Gastrocnemius medialis (tissue), 4 donors: ENCODE measurements at regions not wholly inside any gene's neighbourhood (a gene's known extent, or its start where the extent isn't known, plus 50 kb on each side); places are given as distances from the start of the nearest gene placed in this dataset.

ENCODE experiments used
- ATAC-seq, 2 donors: fragments of 150-250 bp; one replicate each; pipeline ENCODE4 v1.9.1; 2016
- DNase-seq, 2 donors: peaks; one replicate each; pipeline ENCODE4 v3.0.0-alpha.2; 2019
- H3K27ac ChIP-seq, 4 donors: fragments of 200-600 bp; sonication (generic); 1 replicate in 1 of 4; 2 replicates in 3 of 4; pipeline ENCODE4 v1.5.1; 2016 to 2018; ENCODE audit warnings: mild to moderate bottlenecking in 2 of 4, moderate library complexity in 1 of 4
- H3K27me3 ChIP-seq, 3 donors: fragments of 200-600 bp; sonication (generic) in 2 of 3; 1 replicate in 1 of 3; 2 replicates in 2 of 3; pipeline versions ENCODE4 v1.5.1 to v1.6.0; 2016 to 2019; ENCODE audit warnings: mild to moderate bottlenecking in 1 of 3, moderate library complexity in 1 of 3
- H3K36me3 ChIP-seq, 2 donors: fragments of 200-600 bp; sonication (generic) in 1 of 2; one replicate each; pipeline ENCODE4 v1.5.1; 2017 to 2018
- H3K4me1 ChIP-seq, 2 donors: fragments of 200-600 bp; sonication (generic) in 1 of 2; one replicate each; pipeline ENCODE4 v1.5.1; 2016 to 2017; ENCODE audit warnings: mild to moderate bottlenecking in 2 of 2
- H3K4me3 ChIP-seq, 4 donors: fragments of 200-600 bp; sonication (generic) in 3 of 4; 1 replicate in 1 of 4; 2 replicates in 3 of 4; pipeline ENCODE4 v1.5.1; 2016 to 2019; ENCODE audit warnings: mild to moderate bottlenecking in 2 of 4
- H3K9me3 ChIP-seq, 3 donors: fragments of 200-600 bp; sonication (generic) in 2 of 3; 1 replicate in 1 of 3; 2 replicates in 2 of 3; pipeline ENCODE4 v1.5.1; 2016 to 2019
- POLR2A ChIP-seq, 2 donors: fragments of 450-650 bp; IDR thresholded peaks; one replicate each; pipeline ENCODE4 v1.6.1; 2017; ENCODE audit warnings: antibody characterized with exemption in 2 of 2, mild to moderate bottlenecking in 2 of 2, moderate library complexity in 2 of 2
- in situ Hi-C, 4 donors: fragments of 200-750 bp; cut with MboI; loops; one replicate each; pipeline versions ENCODE4 v1.15.0 to v1.8.0; 2017; ENCODE audit warnings: low sequenced_read_pairs in 4 of 4
- intact Hi-C: fragments of 100-400 bp; cut with DNase I; formaldehyde crosslinking; loops from one replicate; pipeline ENCODE4 v1.15.1; 2023; ENCODE audit warnings: low total_unique reads
- TF ChIP-seq, protein P1 (sequence below), 5 experiments: fragments of 450-650 bp in 3 of 5; fragments of 200-600 bp in 2 of 5; sonication (generic) in 2 of 5; IDR thresholded peaks in 4 of 5; conservative IDR thresholded peaks in 1 of 5; 1 replicate in 4 of 5; 2 replicates in 1 of 5; pipeline ENCODE4 v1.5.1; 2016 to 2019; ENCODE audit warnings: antibody characterized with exemption in 5 of 5, mild to moderate bottlenecking in 3 of 5, moderate library complexity in 3 of 5

DNA sequence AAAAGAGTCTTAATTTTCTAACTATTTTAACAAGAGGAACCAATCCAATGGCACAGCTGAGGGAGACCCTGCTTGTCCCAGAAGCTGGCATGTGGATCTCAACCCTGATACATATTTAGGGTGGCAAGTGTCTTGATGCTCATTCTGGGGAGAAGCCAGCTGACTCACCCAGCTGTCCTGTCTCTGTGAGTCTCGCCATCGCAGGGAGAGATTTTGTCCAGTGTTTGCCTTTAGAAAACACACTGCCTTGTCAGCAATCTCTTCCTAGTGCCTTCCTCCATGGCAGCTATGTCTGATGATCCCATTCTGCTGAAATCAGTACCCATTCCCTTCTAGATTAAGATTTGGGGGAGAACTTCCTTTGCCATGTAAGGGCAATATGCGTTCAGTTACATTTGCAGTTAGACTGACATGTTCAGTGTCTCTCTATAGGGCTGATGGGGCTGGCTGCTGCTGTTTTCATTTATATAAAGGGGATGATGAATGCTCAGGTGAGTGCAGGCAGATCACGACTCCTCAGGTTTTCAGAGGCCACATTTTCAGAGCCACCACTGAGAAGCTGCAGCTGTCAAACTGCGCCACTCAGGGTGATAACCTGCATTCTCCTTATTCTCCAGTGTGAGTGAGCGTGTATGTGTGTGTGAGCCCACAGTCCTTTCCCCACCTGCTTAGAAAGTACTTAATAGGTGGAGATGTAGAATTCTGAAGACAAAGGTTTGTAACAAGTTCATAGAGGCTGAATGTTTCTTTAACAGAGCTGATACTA is 217.0 kb downstream of the GAS1 start:
- intact Hi-C loops (loop anchor here (5.0 kb wide), 1 partner anchor 183 kb away; no protein-coding TSS in a partner anchor), in situ Hi-C loops (loop anchor here in 1 of 4 donors (25.0 kb wide), 2 partner anchors 93 to 243 kb away; no protein-coding TSS in a partner anchor)
- DNase-seq (no peak), ATAC-seq (no peak)
- H3K4me3 ChIP-seq = no peak overlapping the region
- H3K27ac ChIP-seq = no peak overlapping the region
- H3K27me3 ChIP-seq = peaks cover 0 to 2% (median 0%) of the 10 kb centered on the region in 3 donors
- no peaks in the 10 kb centered on the region for H3K36me3 ChIP-seq
- no peak for TF ChIP-seq POLR2A (IDR thresholded peaks at IDR 0.05)
- TF ChIP-seq, protein P1, sequence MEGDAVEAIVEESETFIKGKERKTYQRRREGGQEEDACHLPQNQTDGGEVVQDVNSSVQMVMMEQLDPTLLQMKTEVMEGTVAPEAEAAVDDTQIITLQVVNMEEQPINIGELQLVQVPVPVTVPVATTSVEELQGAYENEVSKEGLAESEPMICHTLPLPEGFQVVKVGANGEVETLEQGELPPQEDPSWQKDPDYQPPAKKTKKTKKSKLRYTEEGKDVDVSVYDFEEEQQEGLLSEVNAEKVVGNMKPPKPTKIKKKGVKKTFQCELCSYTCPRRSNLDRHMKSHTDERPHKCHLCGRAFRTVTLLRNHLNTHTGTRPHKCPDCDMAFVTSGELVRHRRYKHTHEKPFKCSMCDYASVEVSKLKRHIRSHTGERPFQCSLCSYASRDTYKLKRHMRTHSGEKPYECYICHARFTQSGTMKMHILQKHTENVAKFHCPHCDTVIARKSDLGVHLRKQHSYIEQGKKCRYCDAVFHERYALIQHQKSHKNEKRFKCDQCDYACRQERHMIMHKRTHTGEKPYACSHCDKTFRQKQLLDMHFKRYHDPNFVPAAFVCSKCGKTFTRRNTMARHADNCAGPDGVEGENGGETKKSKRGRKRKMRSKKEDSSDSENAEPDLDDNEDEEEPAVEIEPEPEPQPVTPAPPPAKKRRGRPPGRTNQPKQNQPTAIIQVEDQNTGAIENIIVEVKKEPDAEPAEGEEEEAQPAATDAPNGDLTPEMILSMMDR (IDR thresholded peaks at IDR 0.05 in 4 of 5, conservative IDR thresholded peaks at IDR 0.05 in 1 of 5) = no peak
- peaks cover 0 to 6% of the 10 kb centered on the region in 2 donors for H3K4me1 ChIP-seq
- H3K9me3 ChIP-seq = no peaks in the 10 kb centered on the region

DNA sequence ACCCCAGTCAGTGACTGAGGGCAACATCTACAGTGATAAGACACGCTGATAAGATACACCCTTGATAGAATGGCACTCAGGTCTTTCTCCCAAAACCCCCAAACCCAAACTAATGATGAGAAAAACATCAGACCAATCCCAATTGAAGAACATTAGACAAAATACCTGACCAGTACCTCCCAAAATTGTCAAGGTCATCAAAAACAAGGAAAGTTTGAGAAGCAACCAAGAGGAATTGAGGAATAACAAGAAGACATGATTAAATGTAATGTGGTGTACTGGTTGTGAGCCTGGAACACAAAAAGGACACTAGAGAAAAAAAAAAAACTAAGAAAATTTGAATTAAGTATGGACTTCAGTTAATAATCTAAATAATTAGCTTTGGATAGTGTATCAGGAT is 222.8 kb downstream of the GAS1 start:
- intact Hi-C loops = no loop called here
- TF ChIP-seq, protein P1 (IDR thresholded peaks at IDR 0.05 in 4 of 5, conservative IDR thresholded peaks at IDR 0.05 in 1 of 5) = no peak
- TF ChIP-seq POLR2A (IDR thresholded peaks at IDR 0.05) = no peak
- H3K4me3 ChIP-seq = no peak overlapping the region
- in situ Hi-C loops = no loop called here
- peaks cover 3 to 6% of the 10 kb centered on the region in 2 donors for H3K4me1 ChIP-seq
- ATAC-seq (no peak), DNase-seq (no peak)
- H3K27ac ChIP-seq = no peak overlapping the region
- no peaks in the 10 kb centered on the region for H3K36me3 ChIP-seq
- H3K27me3 ChIP-seq = no peaks in the 10 kb centered on the region
- H3K9me3 ChIP-seq = no peaks in the 10 kb centered on the region

GRCh38 chr9:86723346-86723745 is 224.0 kb downstream of the GAS1 start:
- H3K4me1 ChIP-seq = peaks cover 3 to 6% of the 10 kb centered on the region in 2 donors
- in situ Hi-C loops = no loop called here
- intact Hi-C loops = no loop called here
- no peak for DNase-seq
- no peak overlapping the region for H3K27ac ChIP-seq
- H3K4me3 ChIP-seq = no peak overlapping the region
- no peaks in the 10 kb centered on the region for H3K9me3 ChIP-seq
- no peak for ATAC-seq
- no peaks in the 10 kb centered on the region for H3K36me3 ChIP-seq
- H3K27me3 ChIP-seq = no peaks in the 10 kb centered on the region
- no peak for TF ChIP-seq POLR2A (IDR thresholded peaks at IDR 0.05)
- TF ChIP-seq, protein P1 (IDR thresholded peaks at IDR 0.05 in 4 of 5, conservative IDR thresholded peaks at IDR 0.05 in 1 of 5) = no peak

DNA sequence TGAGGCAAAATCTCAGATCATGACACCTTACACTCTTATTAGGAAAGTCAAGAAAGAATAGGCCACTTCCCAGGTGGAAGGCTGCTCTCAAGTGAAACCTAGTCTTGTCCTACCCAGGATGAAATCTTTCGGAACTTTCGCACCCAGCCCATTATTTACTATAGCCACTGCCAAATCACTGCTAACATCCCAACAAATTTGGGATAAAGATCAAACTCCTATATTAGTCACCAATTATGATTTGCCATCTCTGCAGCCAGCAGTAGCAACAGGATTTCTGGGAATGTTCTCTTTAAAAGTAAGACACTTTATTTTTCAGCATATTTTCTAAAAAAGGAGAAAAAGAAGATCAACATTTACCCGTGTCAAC is 224.6 kb downstream of the GAS1 start:
- H3K27me3 ChIP-seq = no peaks in the 10 kb centered on the region
- TF ChIP-seq, protein P1 (IDR thresholded peaks at IDR 0.05 in 4 of 5, conservative IDR thresholded peaks at IDR 0.05 in 1 of 5) = no peak
- no peak for TF ChIP-seq POLR2A (IDR thresholded peaks at IDR 0.05)
- no peak overlapping the region for H3K4me3 ChIP-seq
- H3K9me3 ChIP-seq = no peaks in the 10 kb centered on the region
- no peaks in the 10 kb centered on the region for H3K36me3 ChIP-seq
- ATAC-seq = no peak
- H3K4me1 ChIP-seq = peaks cover 3 to 6% of the 10 kb centered on the region in 2 donors
- intact Hi-C loops (no loop called here), in situ Hi-C loops (no loop called here)
- peak overlapping the region; percentile 49 to 63 (median 58) for H3K27ac ChIP-seq
- no peak for DNase-seq
